Fibroblast of skin of back (primary cell): ENCODE measurements at regions not wholly inside any gene's neighbourhood (a gene's known extent, or its start where the extent isn't known, plus 50 kb on each side); places are given as distances from the start of the nearest gene placed in this dataset.
A peak's percentile ranks its signal among the peaks of the same experiment; 100 is the strongest.
"Not testable (repeated sequence)": the region's sequence is repeated elsewhere in the genome, so short reads cannot be mapped to it uniquely, and the experiment has no call there.

ENCODE experiments used
- DNase-seq: peaks from one replicate; pipeline ENCODE4 v3.0.0-alpha.2; 2013

DNA sequence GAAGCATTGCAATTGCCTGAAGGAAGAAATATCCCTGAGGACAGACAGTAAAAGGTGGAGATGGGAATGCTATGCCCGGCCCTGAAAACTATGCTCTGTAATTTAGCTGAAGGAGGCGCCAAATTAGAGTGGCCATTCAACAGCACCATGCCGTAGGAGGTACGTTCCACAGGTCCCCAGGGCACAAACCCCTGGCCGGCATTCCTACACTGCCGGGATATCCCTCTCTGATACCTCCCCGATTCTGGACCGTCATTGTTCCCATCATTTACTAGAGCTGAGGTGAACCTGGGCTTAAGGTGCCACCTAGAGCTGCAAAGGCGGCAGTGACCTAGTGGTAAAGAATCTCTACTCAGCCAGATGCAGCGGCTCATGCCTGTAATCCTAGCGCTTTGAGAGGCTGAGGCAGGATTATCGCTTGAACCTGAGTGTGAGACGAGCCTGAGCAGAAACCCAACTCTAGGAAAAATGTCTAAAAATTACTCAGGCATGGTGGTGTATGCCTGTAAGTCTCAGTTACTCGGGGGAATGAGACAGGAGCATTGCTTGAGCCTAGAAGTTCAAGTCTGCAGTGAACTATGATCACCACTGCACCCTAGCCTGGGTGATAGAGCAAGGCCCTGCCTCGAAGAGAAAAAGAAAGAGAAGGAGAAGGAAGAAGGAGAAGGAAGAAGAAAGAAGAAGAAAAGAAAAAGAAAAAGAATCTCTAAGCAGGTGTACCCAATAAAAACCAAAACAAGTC is 53.0 kb upstream of the TNKS2 start:
- DNase-seq: no peak

GRCh38 chr10:91743465-91743864 is 54.8 kb upstream of the TNKS2 start:
- DNase-seq: no peak

DNA sequence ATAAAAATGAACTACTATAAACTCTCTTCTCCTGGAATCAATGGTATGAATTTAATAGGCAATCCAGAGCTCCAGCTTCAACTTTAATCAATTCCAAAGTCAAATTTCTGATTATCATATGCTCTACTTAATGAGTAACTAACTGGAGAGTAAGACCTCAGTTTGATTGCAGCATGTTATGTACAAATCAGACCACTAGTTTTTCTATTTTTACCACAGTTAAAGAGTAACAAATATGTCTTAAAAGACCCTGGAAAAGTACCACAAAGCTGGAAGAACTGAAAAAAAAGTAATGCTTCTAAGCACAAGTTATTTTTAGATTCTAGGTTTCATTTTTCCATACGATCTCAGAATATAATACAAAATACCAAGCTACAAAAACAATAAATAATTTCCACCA is 56.0 kb upstream of the TNKS2 start:
- DNase-seq: peak; percentile 15

GRCh38 chr10:91741356-91741755 is 56.9 kb upstream of the TNKS2 start:
- no peak for DNase-seq

DNA sequence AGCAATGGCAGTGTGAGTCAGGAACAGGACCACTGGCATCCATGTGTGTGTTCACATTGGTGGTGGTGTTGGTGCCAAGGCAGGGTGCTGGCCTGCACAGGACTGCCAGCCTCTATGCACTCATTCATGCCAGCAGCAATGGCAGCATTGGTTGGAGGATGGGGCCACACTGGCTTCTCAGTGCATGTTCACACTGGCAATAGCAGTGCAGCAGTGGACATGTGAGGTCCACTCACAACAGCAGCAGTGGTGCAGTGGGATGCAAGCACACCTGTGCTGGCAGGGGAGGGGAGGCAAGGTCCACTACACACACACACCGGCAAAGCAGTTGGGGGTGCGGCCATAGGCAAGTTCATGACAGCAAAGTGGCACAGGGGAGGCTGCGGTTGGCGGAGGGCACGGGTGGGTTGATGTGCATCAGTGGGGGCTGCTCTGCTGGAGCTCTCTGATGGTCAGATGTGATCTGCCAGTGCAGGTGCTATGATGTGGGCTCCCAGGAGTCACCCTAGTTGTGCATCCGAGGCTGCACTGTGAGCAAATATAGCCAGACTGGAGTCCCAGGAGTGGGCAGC is 57.8 kb upstream of the TNKS2 start:
- DNase-seq: no peak

GRCh38 chr10:91732265-91732664 is 66.0 kb upstream of the TNKS2 start:
- DNase-seq: not testable (repeated sequence)

DNA sequence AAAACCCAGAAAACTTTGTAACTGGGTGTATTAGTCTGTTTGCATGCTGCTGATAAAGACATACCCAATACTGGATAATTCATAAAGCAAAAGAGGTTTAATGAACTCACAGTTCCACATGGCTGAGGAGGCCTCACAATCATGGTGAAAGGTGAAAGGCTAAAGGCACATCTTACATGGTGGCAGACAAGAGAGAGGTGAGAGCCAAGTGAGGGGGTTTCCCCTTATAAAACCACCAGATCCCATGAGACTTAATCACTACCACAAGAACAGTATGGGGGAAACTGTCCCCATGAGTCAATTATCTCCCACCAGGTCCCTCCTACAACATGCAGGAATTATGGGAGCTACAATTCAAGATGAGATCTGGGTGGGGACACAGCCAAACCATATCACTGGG is 68.9 kb upstream of the TNKS2 start:
- DNase-seq: not testable (repeated sequence)

GRCh38 chr10:91726355-91726754 is 71.9 kb upstream of the TNKS2 start:
- no peak for DNase-seq

GRCh38 chr10:91724933-91725332 is 73.3 kb upstream of the TNKS2 start:
- no peak for DNase-seq

- no peak for DNase-seq
These were observed 80.7 kb upstream of the PPP1R3C start for GRCh38 chr10:91713461-91714072.

DNA sequence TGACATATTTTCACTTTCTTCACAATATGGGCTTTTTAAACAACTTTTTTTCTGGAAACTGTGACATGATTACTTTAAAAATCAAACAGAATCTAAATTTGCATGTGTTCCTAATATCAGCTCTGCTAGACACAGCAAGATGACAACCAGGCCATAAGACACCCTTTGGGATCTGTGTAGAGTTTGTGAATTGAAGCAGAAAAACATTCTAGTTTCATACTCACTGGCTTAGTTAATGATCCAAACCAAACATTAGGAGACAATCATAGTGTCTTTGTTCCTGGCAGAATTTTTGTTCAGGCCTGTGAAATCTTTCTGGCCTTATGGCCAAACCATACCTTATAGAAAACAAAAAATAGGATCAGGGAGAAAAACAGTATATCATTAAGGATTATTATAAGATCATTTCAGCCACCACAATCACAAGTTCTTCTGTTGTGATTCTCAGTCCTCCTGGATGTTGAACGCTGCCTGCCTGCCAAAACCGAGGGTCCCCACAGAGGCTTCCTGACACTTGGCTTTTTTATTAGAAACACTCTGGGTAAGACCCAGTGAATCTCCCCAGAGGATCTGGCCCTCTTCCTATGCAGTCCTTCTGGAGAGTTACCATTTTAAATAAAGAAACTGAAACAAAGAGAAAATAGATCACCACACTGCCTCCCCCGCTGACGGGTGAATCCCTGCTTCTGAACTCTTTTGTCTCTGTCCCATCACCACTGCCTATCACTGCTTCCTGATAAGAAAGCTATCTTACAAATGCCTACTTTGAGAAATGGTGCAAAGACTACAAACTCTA is 79.2 kb upstream of the PPP1R3C start:
- DNase-seq: no peak

DNA sequence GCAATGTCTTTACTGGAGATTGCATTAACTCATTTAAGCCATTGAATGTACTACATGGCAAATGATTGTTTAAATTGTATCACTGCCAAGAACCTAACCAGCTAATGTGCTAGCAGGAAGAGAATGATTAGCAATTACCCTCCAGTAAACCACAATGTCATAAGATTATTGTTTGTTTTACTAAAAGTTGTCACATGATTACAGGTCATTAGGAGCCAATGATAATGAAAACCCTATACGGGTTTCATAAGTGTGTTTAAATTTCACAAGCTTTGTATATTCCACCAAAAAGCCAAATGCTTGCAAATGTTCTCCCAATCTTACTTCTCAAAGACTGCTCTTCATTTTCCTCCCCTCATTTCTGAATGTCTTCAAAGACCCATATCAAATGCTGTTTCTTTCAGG is 76.5 kb upstream of the PPP1R3C start:
- no peak for DNase-seq

- DNase-seq: no peak
These were observed 75.4 kb upstream of the PPP1R3C start for GRCh38 chr10:91708174-91708861.

GRCh38 chr10:91707236-91707635 is 74.4 kb upstream of the PPP1R3C start:
- no peak for DNase-seq

DNA sequence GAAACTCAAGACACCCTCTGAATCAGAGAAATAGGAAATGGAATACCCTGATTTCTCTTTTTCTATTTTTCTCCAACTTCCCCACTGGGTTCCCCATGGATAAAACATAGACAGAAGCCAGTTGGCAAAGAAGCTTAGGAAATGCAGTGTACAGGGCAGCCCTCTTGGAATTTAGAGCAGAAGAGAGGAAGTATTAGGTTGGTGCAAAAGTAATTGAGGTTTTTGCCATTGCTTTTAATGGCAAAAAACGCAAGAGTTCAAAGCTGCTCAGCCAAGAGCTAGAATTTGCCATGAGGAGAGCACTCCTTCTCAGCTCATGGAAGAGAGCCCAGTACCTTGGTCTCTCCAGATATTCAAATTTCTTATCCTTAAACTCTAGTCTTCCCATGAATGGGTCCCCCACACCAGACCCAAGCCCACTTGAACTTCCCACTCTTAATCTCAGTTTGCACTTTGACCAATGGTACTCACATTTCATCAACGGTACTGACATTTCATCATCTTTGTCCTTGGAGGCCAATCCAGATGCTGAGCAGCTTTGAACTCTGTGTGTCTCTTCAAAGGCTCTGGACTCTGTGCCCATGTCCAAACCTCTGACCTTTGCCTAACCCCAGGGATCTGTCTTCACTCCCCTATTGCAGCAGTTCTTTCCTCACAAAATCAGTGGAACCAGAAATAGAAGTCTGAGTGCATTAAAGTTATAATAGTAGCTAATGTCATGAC is 73.2 kb upstream of the PPP1R3C start:
- DNase-seq: no peak

- no peak for DNase-seq
These were observed 69.7 kb upstream of the PPP1R3C start for GRCh38 chr10:91702620-91703019.

DNA sequence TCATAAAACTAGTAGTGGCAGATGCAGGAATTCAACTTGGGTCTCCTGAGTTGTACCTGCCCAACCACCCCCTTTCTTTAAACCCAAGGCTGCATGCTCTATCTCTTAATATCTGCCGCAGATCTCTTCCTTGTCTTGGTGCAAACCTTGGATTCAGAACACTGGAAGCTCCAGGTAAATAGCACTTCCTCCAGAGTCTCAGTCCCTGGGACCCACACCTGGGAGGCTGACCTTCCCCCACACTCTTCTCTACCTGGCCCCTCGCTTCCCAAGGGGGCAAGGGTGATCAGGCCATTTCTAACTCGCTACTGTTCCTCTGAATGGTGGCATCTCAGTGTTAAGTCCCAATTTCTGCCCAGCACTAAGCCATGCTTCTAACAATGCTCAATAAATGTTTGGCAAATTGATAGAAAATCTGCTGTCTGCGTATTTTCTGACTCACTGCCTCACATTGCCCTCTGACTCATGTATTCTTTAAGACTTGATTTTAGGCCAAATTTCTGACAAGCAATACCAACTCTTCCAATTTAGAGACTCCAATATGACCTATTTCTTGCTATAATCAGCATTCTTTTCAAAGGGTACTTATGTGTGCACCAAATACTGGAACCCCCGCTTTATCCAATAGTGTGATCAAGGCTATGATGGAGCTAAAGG is 68.0 kb upstream of the PPP1R3C start:
- DNase-seq: peak; percentile 65

- no peak for DNase-seq
These were observed 67.4 kb upstream of the PPP1R3C start for GRCh38 chr10:91700273-91700672.

DNA sequence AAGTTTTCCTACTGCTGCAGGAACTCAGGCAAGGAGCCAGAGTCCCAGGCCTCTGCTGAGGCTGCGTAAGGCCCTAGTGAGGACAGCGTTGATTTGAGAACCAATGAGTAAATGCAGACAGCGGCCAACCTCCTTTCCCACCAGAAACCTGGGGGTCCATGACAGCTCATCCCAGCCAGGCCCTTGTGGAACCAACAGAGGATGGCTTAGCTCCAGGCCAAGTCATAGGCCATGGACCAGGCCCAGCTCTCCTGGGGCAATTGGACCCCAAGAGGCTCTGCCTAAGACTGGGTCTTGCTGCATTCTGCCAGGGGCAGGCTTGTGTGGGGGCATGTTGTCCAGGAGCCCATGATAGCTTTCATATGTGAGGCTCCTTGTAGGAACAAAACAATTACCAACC is 65.4 kb upstream of the PPP1R3C start:
- DNase-seq: no peak

DNA sequence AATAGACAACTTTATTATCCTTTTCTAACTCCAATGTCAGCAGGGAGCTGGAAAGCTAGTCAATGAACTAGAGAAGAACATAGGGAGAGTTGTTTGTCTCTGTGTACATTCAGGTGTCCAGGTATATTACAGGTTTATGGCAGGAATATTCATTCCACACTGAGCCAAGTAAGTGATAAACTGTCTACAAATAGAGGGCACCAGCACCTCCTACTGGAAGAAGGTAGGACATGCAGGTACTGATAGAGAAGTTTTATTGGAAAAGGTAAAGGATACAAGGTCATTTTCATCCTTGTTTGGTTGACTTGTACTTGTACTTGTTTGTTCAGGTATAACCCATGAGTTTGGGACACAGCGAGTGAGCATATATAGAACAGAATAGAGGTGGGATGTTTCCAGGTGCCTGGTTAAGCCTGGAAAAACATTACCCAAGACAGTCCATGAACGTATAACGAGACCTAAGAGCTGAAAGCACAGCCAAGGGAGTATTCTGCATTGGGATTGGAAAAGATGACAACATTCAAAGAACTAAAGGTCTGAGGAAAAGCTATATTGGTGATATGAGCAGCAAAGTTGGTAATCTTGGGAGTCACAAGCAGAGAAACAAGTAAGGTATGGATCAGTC is 61.4 kb upstream of the PPP1R3C start:
- peak; percentile 51 for DNase-seq

GRCh38 chr10:91691981-91692380 is 59.1 kb upstream of the PPP1R3C start:
- no peak for DNase-seq
